ENCODE measurements at regions not wholly inside any gene's neighbourhood (a gene's known extent, or its start where the extent isn't known, plus 50 kb on each side); places are given as distances from the start of the nearest gene placed in this dataset.

GRCh38 chr9:71218774-71219173 is 97.4 kb upstream of the TRPM3 start:
- DNase-seq (ENCODE audit: low read depth in 4 of 4, low spot score in 3 of 4) = no peak

GRCh38 chr9:71213633-71214032 is 92.2 kb upstream of the TRPM3 start:
- DNase-seq (ENCODE audit: low read depth in 4 of 4, low spot score in 3 of 4) = no peak

- no peak for DNase-seq (ENCODE audit: low read depth in 4 of 4, low spot score in 3 of 4)
These were observed 88.9 kb upstream of the TRPM3 start for GRCh38 chr9:71210326-71210725.

GRCh38 chr9:71209890-71210289 is 88.5 kb upstream of the TRPM3 start:
- DNase-seq (ENCODE audit: low read depth in 4 of 4, low spot score in 3 of 4) = no peak

- DNase-seq (ENCODE audit: low read depth in 4 of 4, low spot score in 3 of 4) = no peak
These were observed 81.5 kb upstream of the TRPM3 start for GRCh38 chr9:71202931-71203330.

GRCh38 chr9:71191708-71192107 is 70.3 kb upstream of the TRPM3 start:
- DNase-seq (ENCODE audit: low read depth in 4 of 4, low spot score in 3 of 4) = no peak

GRCh38 chr9:71183251-71183650 is 61.8 kb upstream of the TRPM3 start:
- DNase-seq (ENCODE audit: low read depth in 4 of 4, low spot score in 3 of 4) = no peak

GRCh38 chr9:71179183-71179582 is 57.8 kb upstream of the TRPM3 start:
- no peak for DNase-seq (ENCODE audit: low read depth in 4 of 4, low spot score in 3 of 4)

- DNase-seq (ENCODE audit: low read depth in 4 of 4, low spot score in 3 of 4) = no peak
These were observed 56.5 kb upstream of the TRPM3 start for GRCh38 chr9:71177901-71178300.

GRCh38 chr9:71171517-71171916 is 50.1 kb upstream of the TRPM3 start:
- DNase-seq (ENCODE audit: low read depth in 4 of 4, low spot score in 3 of 4) = no peak
